Central memory CD4-positive, alpha-beta T cell (primary cell): ENCODE measurements at regions not wholly inside any gene's neighbourhood (a gene's known extent, or its start where the extent isn't known, plus 50 kb on each side); places are given as distances from the start of the nearest gene placed in this dataset.
A peak's percentile ranks its signal among the peaks of the same experiment; 100 is the strongest.
"Not testable (repeated sequence)": the region's sequence is repeated elsewhere in the genome, so short reads cannot be mapped to it uniquely, and the experiment has no call there.

Source experiments
- DNase-seq: peaks from one replicate; pipeline ENCODE4 v3.0.0; 2022

- DNase-seq: no peak
Observed at GRCh38 chr12:93221841-93222240, 155.9 kb upstream of the NUDT4 start.

GRCh38 chr12:93223440-93224426, 154.0 kb upstream of the NUDT4 start:
- no peak for DNase-seq

- DNase-seq: no peak
Observed at GRCh38 chr12:93225094-93225493, 152.6 kb upstream of the NUDT4 start.

- no peak for DNase-seq
Observed at GRCh38 chr12:93226361-93226760, 151.4 kb upstream of the NUDT4 start.

- no peak for DNase-seq
Observed at GRCh38 chr12:93229494-93230325, 148.0 kb upstream of the NUDT4 start.

GRCh38 chr12:93230326-93230720, 147.4 kb upstream of the NUDT4 start:
- DNase-seq: no peak

GRCh38 chr12:93231938-93232337, 145.8 kb upstream of the NUDT4 start:
- no peak for DNase-seq

GRCh38 chr12:93234641-93235040, 143.1 kb upstream of the NUDT4 start:
- DNase-seq: no peak

- DNase-seq: no peak
Observed at GRCh38 chr12:93235881-93236280, 141.8 kb upstream of the NUDT4 start.

GRCh38 chr12:93237235-93237915, 140.3 kb upstream of the NUDT4 start:
- DNase-seq: no peak

- not testable (repeated sequence) for DNase-seq
Observed at GRCh38 chr12:93238512-93239262, 139.0 kb upstream of the NUDT4 start.

- DNase-seq: not testable (repeated sequence)
Observed at GRCh38 chr12:93239789-93240188, 137.9 kb upstream of the NUDT4 start.

GRCh38 chr12:93242154-93242972, 135.4 kb upstream of the NUDT4 start:
- DNase-seq: no peak

GRCh38 chr12:93243382-93243688, 134.4 kb upstream of the NUDT4 start:
- DNase-seq: no peak

- peak; percentile 2 for DNase-seq
Observed at GRCh38 chr12:93243689-93244513, 133.8 kb upstream of the NUDT4 start.

- no peak for DNase-seq
Observed at GRCh38 chr12:93244514-93245077, 133.1 kb upstream of the NUDT4 start.

GRCh38 chr12:93245543-93245942, 132.2 kb upstream of the NUDT4 start:
- peak; percentile 5 for DNase-seq

- DNase-seq: no peak
Observed at GRCh38 chr12:93247313-93247991, 130.3 kb upstream of the NUDT4 start.

GRCh38 chr12:93252221-93252620, 125.5 kb upstream of the NUDT4 start:
- DNase-seq: no peak

- DNase-seq: no peak
Observed at GRCh38 chr12:93254911-93255310, 122.8 kb upstream of the NUDT4 start.
